K562 (cell line): ENCODE measurements at regions not wholly inside any gene's neighbourhood (a gene's known extent, or its start where the extent isn't known, plus 50 kb on each side); places are given as distances from the start of the nearest gene placed in this dataset.

ENCODE experiments used
- ATAC-seq: fragments of 200-7000 bp; cut with Tn5 transposase; 3 replicates; pipeline ENCODE4 v1.9.1; 2020; ENCODE audit warnings: moderate library complexity
- BruUV-seq: library from RNA; stranded (reverse); fragments of 400-500 nt; replicated peaks from 2 replicates; lab custom pipeline; 2021; lab: Mats Ljungman, UMichigan
- CTCF ChIA-PET: fragments of 300-600 bp; formaldehyde crosslinking; extraction: SDS; loops from one replicate; lab custom pipeline; 2021; ENCODE audit warnings: low intra/inter-chr PET ratio; lab: Yijun Ruan, JAX
- POLR2A ChIA-PET: fragments of 300-600, 350-650 bp; sonication (Branson Sonifier 250); formaldehyde crosslinking; extraction: SDS; loops from one replicate; lab custom pipeline; 2021; ENCODE audit warnings: antibody characterized with exemption, inconsistent platforms; lab: Yijun Ruan, JAX
- DNase-seq, 4 experiments: peaks; one replicate each; pipeline versions ENCODE4 v3.0.0 to v3.0.0-alpha.2; 2011 to 2018; ENCODE audit warnings: low spot score in 3 of 4, mixed read lengths in 3 of 4; ENCODE audit errors: extremely low read depth in 1 of 4
- FAIRE-seq: peaks from 2 replicates; lab custom pipeline; 2011; peaks lifted over from hg19 to GRCh38; lab: Jason Lieb, UNC
- H2AFZ ChIP-seq: 2 replicates; pipeline ENCODE4 v1.6.0; 2011; ENCODE audit warnings: low read depth, low read length, control low read depth, inconsistent platforms
- H3K27ac ChIP-seq: fragments of 200-600 bp; 3 replicates; pipeline ENCODE4 v1.8.0; 2011; ENCODE audit warnings: low read depth, mild to moderate bottlenecking, control low read depth, inconsistent platforms, low read length, moderate library complexity, mixed read lengths; ENCODE audit errors: extremely low read depth
- H3K27me3 ChIP-seq, 2 experiments: fragments of 300-600 bp in 1 of 2; 2 replicates in 1 of 2; 3 replicates in 1 of 2; pipeline versions ENCODE4 v1.6.0 to v1.8.0; 2011; ENCODE audit warnings: inconsistent platforms in 2 of 2, low read length in 2 of 2, mild to moderate bottlenecking in 1 of 2, mixed read lengths in 1 of 2, moderate library complexity in 1 of 2; ENCODE audit not compliant: control insufficient read depth in 2 of 2, insufficient read depth in 2 of 2
- H3K36me3 ChIP-seq: fragments of 300-600 bp; 3 replicates; pipeline ENCODE4 v1.8.0; 2011; ENCODE audit warnings: mild to moderate bottlenecking, low read length, inconsistent platforms; ENCODE audit not compliant: control insufficient read depth, insufficient read depth
- H3K4me1 ChIP-seq, 2 experiments: fragments of 200-600 bp in 1 of 2; replicated peaks in 1 of 2; 2 replicates in 1 of 2; 3 replicates in 1 of 2; pipeline versions ENCODE4 v1.5.1 to v1.8.0; 2011; ENCODE audit warnings: inconsistent platforms in 2 of 2, low read length in 2 of 2, mild to moderate bottlenecking in 1 of 2, mixed read lengths in 1 of 2, moderate library complexity in 1 of 2; ENCODE audit not compliant: control insufficient read depth in 2 of 2, insufficient read depth in 2 of 2
- H3K4me2 ChIP-seq: 2 replicates; pipeline ENCODE4 v1.6.1; 2011; ENCODE audit warnings: low read length, control low read depth, inconsistent platforms, mixed read lengths; ENCODE audit not compliant: insufficient read depth
- H3K4me3 ChIP-seq: fragments of 200-600 bp; sonication (generic), shearing (Covaris generic); 2 replicates; pipeline ENCODE4 v1.5.1; 2016; ENCODE audit warnings: control low read depth, inconsistent platforms
- H3K79me2 ChIP-seq: fragments of 200-600 bp; 3 replicates; pipeline ENCODE4 v1.8.0; 2011; ENCODE audit warnings: low read length, inconsistent platforms; ENCODE audit not compliant: control insufficient read depth, insufficient read depth
- H3K9ac ChIP-seq, 2 experiments: 2 replicates each; pipeline versions ENCODE4 v1.6.0 to v1.6.1; 2011; ENCODE audit warnings: low read depth in 2 of 2, low read length in 2 of 2, control low read depth in 1 of 2, inconsistent platforms in 1 of 2, mild to moderate bottlenecking in 1 of 2, mixed read lengths in 1 of 2; ENCODE audit not compliant: insufficient read depth in 1 of 2
- H3K9me1 ChIP-seq: one replicate; pipeline ENCODE4 v1.6.0; 2011; ENCODE audit warnings: inconsistent platforms, mild to moderate bottlenecking, low read length, moderate library complexity; ENCODE audit not compliant: control insufficient read depth, insufficient read depth
- H3K9me3 ChIP-seq: replicated peaks from 2 replicates; pipeline ENCODE4 v1.5.1; 2011; ENCODE audit warnings: low read depth, low read length, inconsistent platforms; ENCODE audit not compliant: control insufficient read depth, insufficient read depth
- H4K20me1 ChIP-seq: replicated peaks from 2 replicates; pipeline ENCODE4 v1.6.1; 2011; ENCODE audit warnings: low read length, inconsistent platforms, mixed read lengths; ENCODE audit not compliant: control insufficient read depth, insufficient read depth
- DACH1 ChIP-seq: fragments of 450-650 bp; IDR thresholded peaks from 2 replicates; pipeline ENCODE4 v1.6.1; 2018; ENCODE audit not compliant: partially characterized antibody
- DPF2 ChIP-seq: fragments of 450-650 bp; IDR thresholded peaks from 2 replicates; pipeline ENCODE4 v1.6.1; 2016
- HEY1 ChIP-seq: fragments of 250-450 bp; sonication (Bioruptor Pico); IDR thresholded peaks from 2 replicates; pipeline ENCODE4 v1.5.0; 2020; ENCODE audit warnings: mild to moderate bottlenecking, moderate library complexity, borderline replicate concordance
- HMG20A ChIP-seq: fragments of 450-650 bp; formaldehyde crosslinking; conservative IDR thresholded peaks from 2 replicates; pipeline ENCODE4 v1.4.0; 2020; ENCODE audit warnings: mild to moderate bottlenecking, mixed read lengths
- KAT8 ChIP-seq: fragments of 450-650 bp; IDR thresholded peaks from 2 replicates; pipeline ENCODE4 v1.6.1; 2016; ENCODE audit warnings: low read depth, mild to moderate bottlenecking
- LARP7 ChIP-seq: fragments of 450-650 bp; IDR thresholded peaks from 2 replicates; pipeline ENCODE4 v1.6.1; 2016
- MEIS2 ChIP-seq: fragments of 450-650 bp; IDR thresholded peaks from 2 replicates; pipeline ENCODE4 v1.6.1; 2014; ENCODE audit warnings: mild to moderate bottlenecking; ENCODE audit not compliant: partially characterized antibody
- NFATC3 ChIP-seq: fragments of 450-650 bp; IDR thresholded peaks from 2 replicates; pipeline ENCODE4 v1.6.1; 2017; ENCODE audit warnings: mild to moderate bottlenecking
- RBM39 ChIP-seq: fragments of 200-400 bp; formaldehyde crosslinking; optimal IDR thresholded peaks from 2 replicates; pipeline ENCODE3; 2018; ENCODE audit warnings: low read depth, low read length
- SIN3A ChIP-seq, 2 experiments: fragments of 150-350 bp in 1 of 2; IDR thresholded peaks; 2 replicates each; pipeline ENCODE4 v1.6.1; 2011 to 2016; ENCODE audit warnings: borderline replicate concordance in 2 of 2, low read depth in 2 of 2, low read length in 2 of 2, mild to moderate bottlenecking in 2 of 2, moderate library complexity in 2 of 2; ENCODE audit not compliant: control insufficient read depth in 1 of 2
- SMAD1 ChIP-seq: fragments of 150-350 bp; IDR thresholded peaks from 2 replicates; pipeline ENCODE4 v1.6.1; 2014; ENCODE audit warnings: low read length, low read depth; ENCODE audit not compliant: partially characterized antibody
- SMARCB1 ChIP-seq: IDR thresholded peaks from 2 replicates; pipeline ENCODE4 v1.6.1; 2011; ENCODE audit warnings: improper control_type of control experiment, low read depth; ENCODE audit not compliant: insufficient read length
- TFAM ChIP-seq: fragments of 250-450 bp; sonication (Bioruptor Pico); conservative IDR thresholded peaks from 2 replicates; pipeline ENCODE4 v1.5.0; 2021; ENCODE audit warnings: mild to moderate bottlenecking, moderate library complexity
- ZNF143 ChIP-seq: sonication (generic); formaldehyde crosslinking; IDR thresholded peaks from 2 replicates; pipeline ENCODE4 v1.9.0; 2022; ENCODE audit warnings: mild to moderate bottlenecking, missing genetic modification reagents
- ZNF146 ChIP-seq: IDR thresholded peaks from one replicate; pipeline ENCODE4 v1.6.1; 2018; ENCODE audit warnings: missing compliant biosample characterization; ENCODE audit not compliant: unreplicated experiment
- ZNF699 ChIP-seq: fragments of 250-450 bp; sonication (Bioruptor Pico); IDR thresholded peaks from 2 replicates; pipeline ENCODE4 v1.8.0; 2021; ENCODE audit warnings: mild to moderate bottlenecking, moderate library complexity; ENCODE audit not compliant: insufficient replicate concordance
- WGBS: fragments of 100-300 bp; shearing (Covaris generic); methylation state at CpG from one replicate; pipeline ENCODE4 v1.1.6; 2016; ENCODE audit warnings: low coverage, mixed read lengths; ENCODE audit not compliant: insufficient coverage; ENCODE audit errors: missing lambda C conversion rate; 5-methylcytosine and 5-hydroxymethylcytosine counted together
- in situ Hi-C: fragments of 300-500 bp; cut with MboI; formaldehyde crosslinking; loops from 4 replicates; pipeline ENCODE4 v1.15.0; 2018; ENCODE audit warnings: inconsistent platforms, mixed read lengths
- intact Hi-C: fragments of 100-400 bp; cut with micrococcal nuclease; formaldehyde crosslinking; loops from 2 replicates; pipeline ENCODE4 v1.14.2; 2022
- TF ChIP-seq, protein P1 (sequence below): fragments of 450-650 bp; IDR thresholded peaks from 2 replicates; pipeline ENCODE4 v1.6.1; 2016; ENCODE audit warnings: missing biosample characterization, missing genetic modification characterization
- TF ChIP-seq, protein P2 (sequence below): fragments of 250-450 bp; sonication (Bioruptor Pico); IDR thresholded peaks from 2 replicates; pipeline ENCODE4 v1.4.0; 2020; ENCODE audit warnings: mild to moderate bottlenecking, moderate library complexity

DNA sequence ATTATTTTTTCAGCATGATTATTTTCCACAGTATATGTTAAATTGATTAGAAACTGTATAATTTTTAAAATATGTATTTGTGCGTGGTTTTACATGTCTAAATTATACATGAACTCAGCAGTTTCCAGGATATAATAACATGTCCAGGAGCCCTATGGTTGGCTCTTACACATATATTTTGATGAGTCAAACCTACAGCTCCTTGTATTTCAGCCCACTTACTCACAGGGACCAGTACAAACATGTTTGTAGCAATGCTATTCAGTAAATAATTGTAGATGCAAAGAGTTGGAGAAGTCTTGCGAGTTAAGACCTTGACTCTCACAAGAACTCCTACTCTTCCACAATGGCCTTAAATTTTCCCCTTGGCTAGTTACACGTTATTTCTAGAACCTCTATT, 107.2 kb upstream of the SASH1 start:
- ATAC-seq (no peak), DNase-seq (no peak), FAIRE-seq (no peak)
- Histone ChIP-seq H3K9me3 (no peaks in the 10 kb centered on the region), H3K4me1 (no peaks in the 10 kb centered on the region), H3K27ac (no peak overlapping the region), H3K79me2 (no peaks in the 10 kb centered on the region), H3K27me3 (peaks cover 7 to 15% of the 10 kb centered on the region in 2 experiments; a peak in 4 of 5 replicates), H3K4me2 (no peak overlapping the region), H3K4me3 (no peak overlapping the region), H3K9me1 (no peaks in the 10 kb centered on the region), H2AFZ (no peak overlapping the region), H4K20me1 (no peaks in the 10 kb centered on the region), H3K36me3 (no peaks in the 10 kb centered on the region), H3K9ac (no peak overlapping the region)
- in situ Hi-C loops = no loop called here
- 2% methylated on average over 3 of the region's 3 CpGs for WGBS
- TF ChIP-seq, protein P1, sequence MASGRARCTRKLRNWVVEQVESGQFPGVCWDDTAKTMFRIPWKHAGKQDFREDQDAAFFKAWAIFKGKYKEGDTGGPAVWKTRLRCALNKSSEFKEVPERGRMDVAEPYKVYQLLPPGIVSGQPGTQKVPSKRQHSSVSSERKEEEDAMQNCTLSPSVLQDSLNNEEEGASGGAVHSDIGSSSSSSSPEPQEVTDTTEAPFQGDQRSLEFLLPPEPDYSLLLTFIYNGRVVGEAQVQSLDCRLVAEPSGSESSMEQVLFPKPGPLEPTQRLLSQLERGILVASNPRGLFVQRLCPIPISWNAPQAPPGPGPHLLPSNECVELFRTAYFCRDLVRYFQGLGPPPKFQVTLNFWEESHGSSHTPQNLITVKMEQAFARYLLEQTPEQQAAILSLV (tag) = no peak
- no peak for TF ChIP-seq ZNF699 (CRISPR knock-in tag)
- TF ChIP-seq MEIS2 = no peak
- TF ChIP-seq RBM39 = no peak
- TF ChIP-seq SIN3A (IDR thresholded peaks at IDR 0.05; ENCODE audit: borderline replicate concordance in 2 of 2, control insufficient read depth in 1 of 2, low read depth in 2 of 2, low read length in 2 of 2) = no peak
- no peak for TF ChIP-seq SMARCB1
- no peak for TF ChIP-seq ZNF143
- TF ChIP-seq, protein P2, sequence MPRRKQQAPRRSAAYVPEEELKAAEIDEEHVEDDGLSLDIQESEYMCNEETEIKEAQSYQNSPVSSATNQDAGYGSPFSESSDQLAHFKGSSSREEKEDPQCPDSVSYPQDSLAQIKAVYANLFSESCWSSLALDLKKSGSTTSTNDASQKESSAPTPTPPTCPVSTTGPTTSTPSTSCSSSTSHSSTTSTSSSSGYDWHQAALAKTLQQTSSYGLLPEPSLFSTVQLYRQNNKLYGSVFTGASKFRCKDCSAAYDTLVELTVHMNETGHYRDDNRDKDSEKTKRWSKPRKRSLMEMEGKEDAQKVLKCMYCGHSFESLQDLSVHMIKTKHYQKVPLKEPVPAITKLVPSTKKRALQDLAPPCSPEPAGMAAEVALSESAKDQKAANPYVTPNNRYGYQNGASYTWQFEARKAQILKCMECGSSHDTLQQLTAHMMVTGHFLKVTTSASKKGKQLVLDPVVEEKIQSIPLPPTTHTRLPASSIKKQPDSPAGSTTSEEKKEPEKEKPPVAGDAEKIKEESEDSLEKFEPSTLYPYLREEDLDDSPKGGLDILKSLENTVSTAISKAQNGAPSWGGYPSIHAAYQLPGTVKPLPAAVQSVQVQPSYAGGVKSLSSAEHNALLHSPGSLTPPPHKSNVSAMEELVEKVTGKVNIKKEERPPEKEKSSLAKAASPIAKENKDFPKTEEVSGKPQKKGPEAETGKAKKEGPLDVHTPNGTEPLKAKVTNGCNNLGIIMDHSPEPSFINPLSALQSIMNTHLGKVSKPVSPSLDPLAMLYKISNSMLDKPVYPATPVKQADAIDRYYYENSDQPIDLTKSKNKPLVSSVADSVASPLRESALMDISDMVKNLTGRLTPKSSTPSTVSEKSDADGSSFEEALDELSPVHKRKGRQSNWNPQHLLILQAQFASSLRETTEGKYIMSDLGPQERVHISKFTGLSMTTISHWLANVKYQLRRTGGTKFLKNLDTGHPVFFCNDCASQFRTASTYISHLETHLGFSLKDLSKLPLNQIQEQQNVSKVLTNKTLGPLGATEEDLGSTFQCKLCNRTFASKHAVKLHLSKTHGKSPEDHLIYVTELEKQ = no peak
- TF ChIP-seq HMG20A (CRISPR knock-in tag) = no peak
- no peak for TF ChIP-seq LARP7
- TF ChIP-seq TFAM = no peak
- TF ChIP-seq DPF2 = no peak
- no peak for TF ChIP-seq HEY1
- no peak for TF ChIP-seq DACH1
- TF ChIP-seq ZNF146 = no peak
- TF ChIP-seq SMAD1 = no peak
- TF ChIP-seq NFATC3 = no peak
- no peak for TF ChIP-seq KAT8
- POLR2A ChIA-PET = interaction anchor here (1.1 kb wide), 1 partner anchor 8 kb away, joined by 4 read pairs; no protein-coding TSS in a partner anchor
- CTCF ChIA-PET = interaction anchor here (1.2 kb wide), 1 partner anchor 229 kb away, joined by 3 read pairs; no protein-coding TSS in a partner anchor
- intact Hi-C loops = no loop called here
- BruUV-seq = no TSS peak
